Smooth muscle cell (in vitro differentiated cells): ENCODE measurements at regions not wholly inside any gene's neighbourhood (a gene's known extent, or its start where the extent isn't known, plus 50 kb on each side); places are given as distances from the start of the nearest gene placed in this dataset.

ENCODE experiments used
- DNase-seq: peaks from one replicate; lab custom pipeline; 2025; ENCODE audit not compliant: unreplicated experiment; lab: John Stamatoyannopoulos, UW
- H2AFZ ChIP-seq: fragments of 200-600 bp; sonication (generic); 2 replicates; pipeline ENCODE4 v1.6.0; 2016; ENCODE audit warnings: antibody characterized with exemption, low read depth, mild to moderate bottlenecking
- H3F3A ChIP-seq: fragments of 200-600 bp; sonication (generic); 2 replicates; pipeline ENCODE4 v1.6.0; 2017; ENCODE audit warnings: antibody characterized with exemption, low read depth
- H3K27ac ChIP-seq: fragments of 200-600 bp; sonication (generic); 2 replicates; pipeline ENCODE4 v1.5.1; 2016; ENCODE audit warnings: low read depth, mild to moderate bottlenecking
- H3K27me3 ChIP-seq: fragments of 200-600 bp; sonication (generic); 2 replicates; pipeline ENCODE4 v1.6.1; 2016; ENCODE audit warnings: low read depth, mild to moderate bottlenecking
- H3K36me3 ChIP-seq: fragments of 200-600 bp; sonication (generic); 2 replicates; pipeline ENCODE4 v1.5.1; 2016; ENCODE audit warnings: low read depth
- H3K4me1 ChIP-seq: fragments of 200-600 bp; sonication (generic); 2 replicates; pipeline ENCODE4 v1.5.1; 2016; ENCODE audit warnings: low read depth
- H3K4me2 ChIP-seq: fragments of 200-600 bp; sonication (generic); 2 replicates; pipeline ENCODE4 v1.6.0; 2016; ENCODE audit warnings: mild to moderate bottlenecking
- H3K4me3 ChIP-seq: fragments of 200-600 bp; sonication (generic); 2 replicates; pipeline ENCODE4 v1.5.1; 2016; ENCODE audit warnings: mild to moderate bottlenecking
- H3K79me2 ChIP-seq: fragments of 200-600 bp; sonication (generic); 2 replicates; pipeline ENCODE4 v1.6.0; 2016; ENCODE audit warnings: low read depth, mild to moderate bottlenecking
- H3K9ac ChIP-seq: fragments of 200-600 bp; sonication (generic); 2 replicates; pipeline ENCODE4 v1.6.0; 2016; ENCODE audit warnings: low read depth
- H3K9me3 ChIP-seq: fragments of 200-600 bp; sonication (generic); replicated peaks from 2 replicates; pipeline ENCODE4 v1.5.1; 2016; ENCODE audit warnings: low read depth
- H4K20me1 ChIP-seq: fragments of 200-600 bp; sonication (generic); 2 replicates; pipeline ENCODE4 v1.6.0; 2016; ENCODE audit warnings: low read depth
- CTCF ChIP-seq: fragments of 200-600 bp; sonication (generic); IDR thresholded peaks from 2 replicates; pipeline ENCODE4 v1.5.1; 2017; ENCODE audit warnings: borderline replicate concordance, mild to moderate bottlenecking, antibody characterized with exemption; ENCODE audit not compliant: insufficient read depth, poor library complexity, severe bottlenecking
- WGBS: methylation state at CpG from one replicate; pipeline ENCODE4 v1.1.7; 2016; ENCODE audit warnings: low lambda C conversion rate; 5-methylcytosine and 5-hydroxymethylcytosine counted together

- peak overlapping the region; percentile 36 for H2AFZ ChIP-seq
- no peak overlapping the region for H3K4me2 ChIP-seq
- no peak for DNase-seq
- no peaks in the 10 kb centered on the region for H3K79me2 ChIP-seq
- no peak overlapping the region for H3K27ac ChIP-seq
- TF ChIP-seq CTCF, result no peak
- H3K9me3 ChIP-seq, result no peaks in the 10 kb centered on the region
- H3K27me3 ChIP-seq, result no peaks in the 10 kb centered on the region
- 88% methylated on average over 9 of the region's 9 CpGs for WGBS
- H3F3A ChIP-seq, result no peaks in the 10 kb centered on the region
- H3K4me3 ChIP-seq, result no peak overlapping the region
- no peak overlapping the region for H3K9ac ChIP-seq
- no peaks in the 10 kb centered on the region for H3K4me1 ChIP-seq
- H4K20me1 ChIP-seq, result no peaks in the 10 kb centered on the region
- no peaks in the 10 kb centered on the region for H3K36me3 ChIP-seq
These were observed 97.2 kb upstream of the CNTN4 start for GRCh38 chr3:2001306-2002108.

- Histone ChIP-seq H3K79me2 (no peaks in the 10 kb centered on the region), H3K4me3 (no peak overlapping the region), H3F3A (no peaks in the 10 kb centered on the region), H4K20me1 (no peaks in the 10 kb centered on the region), H3K27ac (no peak overlapping the region), H3K36me3 (no peaks in the 10 kb centered on the region), H3K27me3 (no peaks in the 10 kb centered on the region), H3K4me1 (no peaks in the 10 kb centered on the region), H2AFZ (no peak overlapping the region), H3K9ac (no peak overlapping the region), H3K4me2 (no peak overlapping the region), H3K9me3 (no peaks in the 10 kb centered on the region)
- WGBS, result 82% methylated on average over 3 of the region's 3 CpGs
- no peak for DNase-seq
- no peak for TF ChIP-seq CTCF
These were observed 74.7 kb upstream of the CNTN4 start for GRCh38 chr3:2023959-2024358.

- no peak for DNase-seq
- H3K9ac ChIP-seq, result no peak overlapping the region
- H4K20me1 ChIP-seq, result no peaks in the 10 kb centered on the region
- no peak overlapping the region for H3K4me2 ChIP-seq
- H3F3A ChIP-seq, result no peaks in the 10 kb centered on the region
- H3K4me3 ChIP-seq, result no peak overlapping the region
- H3K27me3 ChIP-seq, result no peaks in the 10 kb centered on the region
- no peaks in the 10 kb centered on the region for H3K4me1 ChIP-seq
- H3K27ac ChIP-seq, result no peak overlapping the region
- 85% methylated on average over 4 of the region's 4 CpGs for WGBS
- no peaks in the 10 kb centered on the region for H3K79me2 ChIP-seq
- no peaks in the 10 kb centered on the region for H3K9me3 ChIP-seq
- no peak for TF ChIP-seq CTCF
- H2AFZ ChIP-seq, result no peak overlapping the region
- no peaks in the 10 kb centered on the region for H3K36me3 ChIP-seq
These were observed 74.0 kb upstream of the CNTN4 start for GRCh38 chr3:2024713-2025112.

GRCh38 chr3:2029559-2029958 lies 69.1 kb upstream of the CNTN4 start:
- no peaks in the 10 kb centered on the region for H3K79me2 ChIP-seq
- no peak overlapping the region for H3K4me3 ChIP-seq
- H3K9ac ChIP-seq, result no peak overlapping the region
- WGBS, result 94% methylated on average over 3 of the region's 3 CpGs
- H3K36me3 ChIP-seq, result no peaks in the 10 kb centered on the region
- no peak for DNase-seq
- no peak for TF ChIP-seq CTCF
- H3K27me3 ChIP-seq, result no peaks in the 10 kb centered on the region
- no peaks in the 10 kb centered on the region for H3F3A ChIP-seq
- H3K4me2 ChIP-seq, result no peak overlapping the region
- H4K20me1 ChIP-seq, result no peaks in the 10 kb centered on the region
- no peaks in the 10 kb centered on the region for H3K9me3 ChIP-seq
- H3K27ac ChIP-seq, result no peak overlapping the region
- no peaks in the 10 kb centered on the region for H3K4me1 ChIP-seq
- no peak overlapping the region for H2AFZ ChIP-seq
